ENCODE measurements at regions not wholly inside any gene's neighbourhood (a gene's known extent, or its start where the extent isn't known, plus 50 kb on each side); places are given as distances from the start of the nearest gene placed in this dataset.

- TF ChIP-seq, protein P1, sequence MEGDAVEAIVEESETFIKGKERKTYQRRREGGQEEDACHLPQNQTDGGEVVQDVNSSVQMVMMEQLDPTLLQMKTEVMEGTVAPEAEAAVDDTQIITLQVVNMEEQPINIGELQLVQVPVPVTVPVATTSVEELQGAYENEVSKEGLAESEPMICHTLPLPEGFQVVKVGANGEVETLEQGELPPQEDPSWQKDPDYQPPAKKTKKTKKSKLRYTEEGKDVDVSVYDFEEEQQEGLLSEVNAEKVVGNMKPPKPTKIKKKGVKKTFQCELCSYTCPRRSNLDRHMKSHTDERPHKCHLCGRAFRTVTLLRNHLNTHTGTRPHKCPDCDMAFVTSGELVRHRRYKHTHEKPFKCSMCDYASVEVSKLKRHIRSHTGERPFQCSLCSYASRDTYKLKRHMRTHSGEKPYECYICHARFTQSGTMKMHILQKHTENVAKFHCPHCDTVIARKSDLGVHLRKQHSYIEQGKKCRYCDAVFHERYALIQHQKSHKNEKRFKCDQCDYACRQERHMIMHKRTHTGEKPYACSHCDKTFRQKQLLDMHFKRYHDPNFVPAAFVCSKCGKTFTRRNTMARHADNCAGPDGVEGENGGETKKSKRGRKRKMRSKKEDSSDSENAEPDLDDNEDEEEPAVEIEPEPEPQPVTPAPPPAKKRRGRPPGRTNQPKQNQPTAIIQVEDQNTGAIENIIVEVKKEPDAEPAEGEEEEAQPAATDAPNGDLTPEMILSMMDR (conservative IDR thresholded peaks at IDR 0.05; ENCODE audit: low read length), result no peak
- no peak for TF ChIP-seq EZH2phosphoT487 (IDR thresholded peaks at IDR 0.05; ENCODE audit: borderline replicate concordance)
Measured at GRCh38 chr2:133667085-133667484, 98.8 kb upstream of the NCKAP5 start.

All from Loucy (cell line).